DOHH2 (cell line): ENCODE measurements at regions not wholly inside any gene's neighbourhood (a gene's known extent, or its start where the extent isn't known, plus 50 kb on each side); places are given as distances from the start of the nearest gene placed in this dataset.

Source experiments
- EZH2phosphoT487 ChIP-seq: fragments of 200-600 bp; sonication (generic); IDR thresholded peaks from 2 replicates; pipeline ENCODE4 v1.6.1; 2017; ENCODE audit warnings: borderline replicate concordance, mild to moderate bottlenecking, antibody characterized with exemption, low read length, moderate library complexity, mixed read lengths
- TF ChIP-seq, protein P1 (sequence below): fragments of 200-600 bp; sonication (generic); IDR thresholded peaks from one replicate; pipeline ENCODE4 v1.5.1; 2014; ENCODE audit warnings: antibody characterized with exemption, mild to moderate bottlenecking, low read depth, low read length; ENCODE audit not compliant: poor library complexity, severe bottlenecking

DNA sequence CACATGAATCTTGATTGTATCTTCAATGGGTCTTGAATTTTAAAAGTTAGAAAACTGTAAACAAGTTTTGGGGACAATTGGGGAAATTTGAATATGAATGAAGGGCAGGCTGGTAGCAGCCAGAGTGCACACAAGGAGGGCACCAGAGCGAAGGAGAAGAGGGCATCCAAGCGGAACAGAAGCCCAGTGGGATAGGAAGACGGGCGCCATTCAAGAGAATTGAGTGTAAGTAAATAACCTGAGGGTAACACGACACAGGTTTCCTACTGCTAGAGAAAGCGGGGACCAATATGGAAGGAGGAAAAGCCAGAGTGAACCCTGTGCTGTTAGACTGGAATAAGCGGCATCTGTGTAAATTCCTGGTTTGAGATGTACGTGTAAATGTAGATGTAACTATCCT, 115.1 kb upstream of the CCL2 start:
- TF ChIP-seq, protein P1, sequence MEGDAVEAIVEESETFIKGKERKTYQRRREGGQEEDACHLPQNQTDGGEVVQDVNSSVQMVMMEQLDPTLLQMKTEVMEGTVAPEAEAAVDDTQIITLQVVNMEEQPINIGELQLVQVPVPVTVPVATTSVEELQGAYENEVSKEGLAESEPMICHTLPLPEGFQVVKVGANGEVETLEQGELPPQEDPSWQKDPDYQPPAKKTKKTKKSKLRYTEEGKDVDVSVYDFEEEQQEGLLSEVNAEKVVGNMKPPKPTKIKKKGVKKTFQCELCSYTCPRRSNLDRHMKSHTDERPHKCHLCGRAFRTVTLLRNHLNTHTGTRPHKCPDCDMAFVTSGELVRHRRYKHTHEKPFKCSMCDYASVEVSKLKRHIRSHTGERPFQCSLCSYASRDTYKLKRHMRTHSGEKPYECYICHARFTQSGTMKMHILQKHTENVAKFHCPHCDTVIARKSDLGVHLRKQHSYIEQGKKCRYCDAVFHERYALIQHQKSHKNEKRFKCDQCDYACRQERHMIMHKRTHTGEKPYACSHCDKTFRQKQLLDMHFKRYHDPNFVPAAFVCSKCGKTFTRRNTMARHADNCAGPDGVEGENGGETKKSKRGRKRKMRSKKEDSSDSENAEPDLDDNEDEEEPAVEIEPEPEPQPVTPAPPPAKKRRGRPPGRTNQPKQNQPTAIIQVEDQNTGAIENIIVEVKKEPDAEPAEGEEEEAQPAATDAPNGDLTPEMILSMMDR, result no peak
- no peak for TF ChIP-seq EZH2phosphoT487
